OCI-LY3 (cell line): ENCODE measurements at regions not wholly inside any gene's neighbourhood (a gene's known extent, or its start where the extent isn't known, plus 50 kb on each side); places are given as distances from the start of the nearest gene placed in this dataset.

Source experiments
- CTCF ChIP-seq: fragments of 200-600, 300-600 bp; sonication (generic); IDR thresholded peaks from 2 replicates; pipeline ENCODE4 v1.5.1; 2014; ENCODE audit warnings: antibody characterized with exemption, low read length, low read depth
- EZH2phosphoT487 ChIP-seq: fragments of 200-600 bp; shearing (Covaris generic); IDR thresholded peaks from 2 replicates; pipeline ENCODE4 v1.6.1; 2018; ENCODE audit warnings: antibody characterized with exemption, mixed run types, low read depth

- TF ChIP-seq CTCF = no peak
- TF ChIP-seq EZH2phosphoT487 = no peak
These were observed 519.7 kb upstream of the PFKP start for GRCh38 chr10:2547606-2548005.
